Upper lobe of left lung (tissue), 4 donors: ENCODE measurements at regions not wholly inside any gene's neighbourhood (a gene's known extent, or its start where the extent isn't known, plus 50 kb on each side); places are given as distances from the start of the nearest gene placed in this dataset.

Experiments
- POLR2A ChIP-seq, 4 donors: fragments of 450-650 bp; IDR thresholded peaks; one replicate each; pipeline ENCODE4 v1.5.1; 2016 to 2017; ENCODE audit warnings: antibody characterized with exemption in 4 of 4, mild to moderate bottlenecking in 2 of 4
- POLR2AphosphoS5 ChIP-seq, 2 donors: sonication (generic); formaldehyde crosslinking; IDR thresholded peaks; one replicate each; pipeline ENCODE4 v1.5.1; 2017; ENCODE audit warnings: antibody characterized with exemption in 2 of 2
- TF ChIP-seq, protein P1 (sequence below), 6 experiments: fragments of 450-650 bp in 4 of 6; fragments of 200-600 bp in 2 of 6; sonication (generic) in 2 of 6; IDR thresholded peaks; one replicate each; pipeline ENCODE4 v1.5.1; 2016 to 2019; ENCODE audit warnings: antibody characterized with exemption in 6 of 6

DNA sequence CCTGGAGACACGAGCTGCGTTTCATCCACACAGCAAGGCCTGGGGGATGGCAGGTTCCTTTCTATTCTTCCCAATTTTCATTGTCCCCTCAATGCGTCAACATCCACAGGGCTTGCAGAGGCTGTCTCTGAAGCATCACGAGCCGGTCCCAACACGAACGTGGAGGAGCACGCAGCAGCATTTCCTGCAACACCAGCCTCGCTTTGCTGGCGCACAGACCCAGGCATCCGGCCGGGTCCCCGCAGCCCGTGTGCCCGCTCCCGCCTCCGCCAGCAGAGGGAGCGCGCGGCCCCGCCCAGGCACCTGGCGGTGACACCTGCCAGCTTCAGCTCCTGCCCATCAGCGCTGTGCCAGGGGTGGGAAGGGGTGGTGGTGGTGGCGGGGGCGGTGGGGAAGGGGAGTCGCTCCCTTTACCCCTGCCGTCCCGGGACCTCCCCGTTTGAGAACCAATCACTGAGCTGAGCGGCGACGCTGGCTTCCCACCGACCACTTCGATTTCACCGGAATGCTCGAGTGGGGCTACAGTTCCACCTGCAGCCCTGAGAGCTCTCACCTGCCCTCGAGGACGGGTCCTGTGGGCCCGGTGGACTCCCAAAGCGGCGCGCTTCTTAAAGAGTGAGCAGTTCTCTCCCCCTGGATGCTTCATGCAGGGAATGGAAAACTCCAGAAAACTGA is 464.5 kb downstream of the ICE1 start:
- TF ChIP-seq POLR2A (IDR thresholded peaks at IDR 0.05) (no peak), POLR2AphosphoS5 (IDR thresholded peaks at IDR 0.05) (no peak)
- TF ChIP-seq, protein P1, sequence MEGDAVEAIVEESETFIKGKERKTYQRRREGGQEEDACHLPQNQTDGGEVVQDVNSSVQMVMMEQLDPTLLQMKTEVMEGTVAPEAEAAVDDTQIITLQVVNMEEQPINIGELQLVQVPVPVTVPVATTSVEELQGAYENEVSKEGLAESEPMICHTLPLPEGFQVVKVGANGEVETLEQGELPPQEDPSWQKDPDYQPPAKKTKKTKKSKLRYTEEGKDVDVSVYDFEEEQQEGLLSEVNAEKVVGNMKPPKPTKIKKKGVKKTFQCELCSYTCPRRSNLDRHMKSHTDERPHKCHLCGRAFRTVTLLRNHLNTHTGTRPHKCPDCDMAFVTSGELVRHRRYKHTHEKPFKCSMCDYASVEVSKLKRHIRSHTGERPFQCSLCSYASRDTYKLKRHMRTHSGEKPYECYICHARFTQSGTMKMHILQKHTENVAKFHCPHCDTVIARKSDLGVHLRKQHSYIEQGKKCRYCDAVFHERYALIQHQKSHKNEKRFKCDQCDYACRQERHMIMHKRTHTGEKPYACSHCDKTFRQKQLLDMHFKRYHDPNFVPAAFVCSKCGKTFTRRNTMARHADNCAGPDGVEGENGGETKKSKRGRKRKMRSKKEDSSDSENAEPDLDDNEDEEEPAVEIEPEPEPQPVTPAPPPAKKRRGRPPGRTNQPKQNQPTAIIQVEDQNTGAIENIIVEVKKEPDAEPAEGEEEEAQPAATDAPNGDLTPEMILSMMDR (IDR thresholded peaks at IDR 0.05), result peak; percentile 35 to 73 (median 61)
